GM23338 (cell line): ENCODE measurements at regions not wholly inside any gene's neighbourhood (a gene's known extent, or its start where the extent isn't known, plus 50 kb on each side); places are given as distances from the start of the nearest gene placed in this dataset.

ENCODE experiments used
- ATAC-seq: fragments of 200-7000 bp; cut with Tn5 transposase; 3 replicates; pipeline ENCODE4 v1.9.1; 2020
- DNase-seq: peaks from one replicate; pipeline ENCODE4 v3.0.0-alpha.2; 2015; ENCODE audit warnings: low spot score
- H2AFZ ChIP-seq: fragments of 200-600 bp; sonication (generic); 2 replicates; pipeline ENCODE4 v1.8.0; 2016; ENCODE audit warnings: antibody characterized with exemption, mild to moderate bottlenecking, moderate library complexity
- H3F3A ChIP-seq: fragments of 200-600 bp; sonication (generic); replicated peaks from 2 replicates; pipeline ENCODE4 v1.8.0; 2017; ENCODE audit warnings: antibody characterized with exemption, mixed run types, low read depth
- H3K27ac ChIP-seq: fragments of 200-600 bp; sonication (generic); 2 replicates; pipeline ENCODE4 v1.6.1; 2016; ENCODE audit warnings: low read depth
- H3K27me3 ChIP-seq: fragments of 200-600 bp; sonication (generic); 2 replicates; pipeline ENCODE4 v1.8.0; 2016; ENCODE audit warnings: mild to moderate bottlenecking, mixed run types, moderate library complexity; ENCODE audit not compliant: insufficient read depth
- H3K36me3 ChIP-seq: fragments of 200-600 bp; sonication (generic); 2 replicates; pipeline ENCODE4 v1.8.0; 2016; ENCODE audit warnings: mild to moderate bottlenecking; ENCODE audit not compliant: insufficient read depth
- H3K4me1 ChIP-seq: fragments of 200-600 bp; sonication (generic); 2 replicates; pipeline ENCODE4 v1.8.0; 2016; ENCODE audit warnings: mild to moderate bottlenecking, moderate library complexity; ENCODE audit not compliant: insufficient read depth
- H3K4me2 ChIP-seq: fragments of 200-600 bp; sonication (generic); 2 replicates; pipeline ENCODE4 v1.7.1; 2017; ENCODE audit warnings: mixed run types
- H3K4me3 ChIP-seq: fragments of 200-600 bp; sonication (generic); 2 replicates; pipeline ENCODE4 v1.6.1; 2016; ENCODE audit warnings: mixed run types
- H3K79me2 ChIP-seq: fragments of 200-600 bp; sonication (generic); replicated peaks from 2 replicates; pipeline ENCODE4 v1.8.0; 2017; ENCODE audit warnings: mild to moderate bottlenecking; ENCODE audit not compliant: insufficient read depth
- H3K9me2 ChIP-seq: fragments of 200-600 bp; sonication (generic); 2 replicates; pipeline ENCODE4 v1.8.0; 2017; ENCODE audit not compliant: insufficient read depth
- H4K20me1 ChIP-seq: fragments of 200-600 bp; sonication (generic); replicated peaks from 2 replicates; pipeline ENCODE4 v1.8.0; 2017; ENCODE audit warnings: mild to moderate bottlenecking; ENCODE audit not compliant: insufficient read depth
- H3K27ac Mint-ChIP-seq: 2 replicates; pipeline ENCODE4 v1.8.0; 2020; ENCODE audit warnings: inconsistent platforms, mild to moderate bottlenecking, moderate library complexity, mixed read lengths
- H3K27me3 Mint-ChIP-seq: 3 replicates; pipeline ENCODE4 v1.8.0; 2022; ENCODE audit warnings: low read depth, mild to moderate bottlenecking, moderate library complexity, mixed read lengths, inconsistent platforms; ENCODE audit not compliant: insufficient read depth, poor library complexity
- H3K36me3 Mint-ChIP-seq: 3 replicates; pipeline ENCODE4 v1.8.0; 2021; ENCODE audit warnings: low read depth, mild to moderate bottlenecking, inconsistent platforms, moderate library complexity, mixed read lengths
- H3K4me1 Mint-ChIP-seq: 3 replicates; pipeline ENCODE4 v1.8.0; 2020; ENCODE audit warnings: mild to moderate bottlenecking, inconsistent platforms, mixed read lengths
- H3K4me3 Mint-ChIP-seq: 3 replicates; pipeline ENCODE4 v1.8.0; 2021; ENCODE audit warnings: moderate library complexity, mild to moderate bottlenecking, inconsistent platforms, mixed read lengths
- H3K9me3 Mint-ChIP-seq: 3 replicates; pipeline ENCODE4 v1.8.0; 2020; ENCODE audit warnings: moderate library complexity, mild to moderate bottlenecking, inconsistent platforms, mixed read lengths
- CREB1 ChIP-seq: fragments of 250-450 bp; sonication (Bioruptor Pico); IDR thresholded peaks from 2 replicates; pipeline ENCODE4 v1.5.0; 2020; ENCODE audit warnings: low read depth, mild to moderate bottlenecking, moderate library complexity
- EZH2 ChIP-seq: fragments of 200-600 bp; sonication (generic); IDR thresholded peaks from one replicate; pipeline ENCODE4 v1.8.0; 2017; ENCODE audit warnings: antibody characterized with exemption, mild to moderate bottlenecking, low read depth; ENCODE audit not compliant: unreplicated experiment
- EZH2phosphoT487 ChIP-seq: fragments of 200-600 bp; sonication (generic); IDR thresholded peaks from one replicate; pipeline ENCODE4 v1.8.1; 2018; ENCODE audit warnings: antibody characterized with exemption; ENCODE audit not compliant: unreplicated experiment
- JUNB ChIP-seq: IDR thresholded peaks from one replicate; pipeline ENCODE4 v1.6.1; 2016; ENCODE audit warnings: antibody characterized with exemption; ENCODE audit not compliant: unreplicated experiment
- NANOG ChIP-seq: IDR thresholded peaks from 2 replicates; pipeline ENCODE4 v1.6.1; 2016; ENCODE audit warnings: antibody characterized with exemption, borderline replicate concordance
- POLR2AphosphoS5 ChIP-seq: IDR thresholded peaks from 2 replicates; pipeline ENCODE4 v1.6.1; 2016; ENCODE audit warnings: antibody characterized with exemption, low read depth
- STAT1 ChIP-seq: IDR thresholded peaks from one replicate; pipeline ENCODE4 v1.6.1; 2016; ENCODE audit warnings: antibody characterized with exemption; ENCODE audit not compliant: unreplicated experiment
- ZNF114 ChIP-seq: fragments of 250-450 bp; sonication (Bioruptor Pico); IDR thresholded peaks from 2 replicates; pipeline ENCODE4 v1.5.0; 2020; ENCODE audit warnings: mild to moderate bottlenecking, moderate library complexity
- ZNF331 ChIP-seq: fragments of 250-450 bp; sonication (Bioruptor Pico); IDR thresholded peaks from 2 replicates; pipeline ENCODE4 v1.5.0; 2020; ENCODE audit warnings: low read depth, mild to moderate bottlenecking, moderate library complexity
- TF ChIP-seq, protein P1 (sequence below): IDR thresholded peaks from one replicate; pipeline ENCODE4 v1.6.1; 2018; ENCODE audit warnings: antibody characterized with exemption; ENCODE audit not compliant: unreplicated experiment
- TF ChIP-seq, protein P2 (sequence below): fragments of 250-450 bp; sonication (Bioruptor Pico); IDR thresholded peaks from 2 replicates; pipeline ENCODE4 v1.5.0; 2020; ENCODE audit warnings: mild to moderate bottlenecking, moderate library complexity
- TF ChIP-seq, protein P3 (sequence below): IDR thresholded peaks from 2 replicates; pipeline ENCODE4 v1.6.1; 2016; ENCODE audit warnings: antibody characterized with exemption
- TF ChIP-seq, protein P4 (sequence below), 2 experiments: fragments of 200-600 bp in 1 of 2; sonication (generic) in 1 of 2; conservative IDR thresholded peaks; 2 replicates each; pipeline versions ENCODE4 v1.5.1 to v1.6.1; 2016 to 2017; ENCODE audit warnings: antibody characterized with exemption in 2 of 2, low read depth in 2 of 2, mild to moderate bottlenecking in 2 of 2, moderate library complexity in 1 of 2

DNA sequence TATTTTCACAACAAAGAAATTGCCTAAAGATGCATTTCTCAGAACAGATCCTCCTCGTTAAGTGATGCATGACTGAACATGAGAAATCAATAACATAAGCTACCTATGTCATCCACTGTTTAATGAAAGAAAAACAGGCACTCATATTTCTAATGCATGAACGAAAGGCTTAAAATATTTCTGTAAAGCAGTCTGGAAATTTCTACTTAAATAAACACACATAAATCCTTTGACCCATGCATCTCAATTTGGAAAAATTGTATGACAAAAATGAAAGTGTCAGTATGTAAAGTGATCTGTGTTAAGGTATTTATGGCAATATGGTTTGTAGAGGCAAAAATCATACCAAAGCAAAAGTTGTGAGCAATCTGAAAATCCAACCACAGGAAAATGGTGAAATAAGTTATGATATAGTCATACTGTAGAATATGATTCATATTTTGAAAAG, 399.2 kb upstream of the GRAMD2B start:
- H3K4me1 Mint-ChIP-seq = peaks cover 5% of the 10 kb centered on the region; the same call in 2 of the 3 replicates
- Histone ChIP-seq H3K4me1 (peaks cover 6% of the 10 kb centered on the region; the same call in 1 of the 2 replicates), H3K36me3 (no peaks in the 10 kb centered on the region; the same call in 1 of the 2 replicates), H3K4me3 (no peak overlapping the region), H3K27ac (no peak overlapping the region), H3K79me2 (no peaks in the 10 kb centered on the region), H2AFZ (no peak overlapping the region), H3F3A (no peaks in the 10 kb centered on the region), H3K27me3 (no peaks in the 10 kb centered on the region), H3K9me2 (peaks cover 10% of the 10 kb centered on the region), H3K4me2 (no peak overlapping the region), H4K20me1 (no peaks in the 10 kb centered on the region)
- H3K4me3 Mint-ChIP-seq = no peak overlapping the region
- TF ChIP-seq NANOG = no peak
- no peak for TF ChIP-seq EZH2phosphoT487
- TF ChIP-seq, protein P1, sequence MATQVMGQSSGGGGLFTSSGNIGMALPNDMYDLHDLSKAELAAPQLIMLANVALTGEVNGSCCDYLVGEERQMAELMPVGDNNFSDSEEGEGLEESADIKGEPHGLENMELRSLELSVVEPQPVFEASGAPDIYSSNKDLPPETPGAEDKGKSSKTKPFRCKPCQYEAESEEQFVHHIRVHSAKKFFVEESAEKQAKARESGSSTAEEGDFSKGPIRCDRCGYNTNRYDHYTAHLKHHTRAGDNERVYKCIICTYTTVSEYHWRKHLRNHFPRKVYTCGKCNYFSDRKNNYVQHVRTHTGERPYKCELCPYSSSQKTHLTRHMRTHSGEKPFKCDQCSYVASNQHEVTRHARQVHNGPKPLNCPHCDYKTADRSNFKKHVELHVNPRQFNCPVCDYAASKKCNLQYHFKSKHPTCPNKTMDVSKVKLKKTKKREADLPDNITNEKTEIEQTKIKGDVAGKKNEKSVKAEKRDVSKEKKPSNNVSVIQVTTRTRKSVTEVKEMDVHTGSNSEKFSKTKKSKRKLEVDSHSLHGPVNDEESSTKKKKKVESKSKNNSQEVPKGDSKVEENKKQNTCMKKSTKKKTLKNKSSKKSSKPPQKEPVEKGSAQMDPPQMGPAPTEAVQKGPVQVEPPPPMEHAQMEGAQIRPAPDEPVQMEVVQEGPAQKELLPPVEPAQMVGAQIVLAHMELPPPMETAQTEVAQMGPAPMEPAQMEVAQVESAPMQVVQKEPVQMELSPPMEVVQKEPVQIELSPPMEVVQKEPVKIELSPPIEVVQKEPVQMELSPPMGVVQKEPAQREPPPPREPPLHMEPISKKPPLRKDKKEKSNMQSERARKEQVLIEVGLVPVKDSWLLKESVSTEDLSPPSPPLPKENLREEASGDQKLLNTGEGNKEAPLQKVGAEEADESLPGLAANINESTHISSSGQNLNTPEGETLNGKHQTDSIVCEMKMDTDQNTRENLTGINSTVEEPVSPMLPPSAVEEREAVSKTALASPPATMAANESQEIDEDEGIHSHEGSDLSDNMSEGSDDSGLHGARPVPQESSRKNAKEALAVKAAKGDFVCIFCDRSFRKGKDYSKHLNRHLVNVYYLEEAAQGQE = no peak
- TF ChIP-seq STAT1 = no peak
- TF ChIP-seq, protein P2, sequence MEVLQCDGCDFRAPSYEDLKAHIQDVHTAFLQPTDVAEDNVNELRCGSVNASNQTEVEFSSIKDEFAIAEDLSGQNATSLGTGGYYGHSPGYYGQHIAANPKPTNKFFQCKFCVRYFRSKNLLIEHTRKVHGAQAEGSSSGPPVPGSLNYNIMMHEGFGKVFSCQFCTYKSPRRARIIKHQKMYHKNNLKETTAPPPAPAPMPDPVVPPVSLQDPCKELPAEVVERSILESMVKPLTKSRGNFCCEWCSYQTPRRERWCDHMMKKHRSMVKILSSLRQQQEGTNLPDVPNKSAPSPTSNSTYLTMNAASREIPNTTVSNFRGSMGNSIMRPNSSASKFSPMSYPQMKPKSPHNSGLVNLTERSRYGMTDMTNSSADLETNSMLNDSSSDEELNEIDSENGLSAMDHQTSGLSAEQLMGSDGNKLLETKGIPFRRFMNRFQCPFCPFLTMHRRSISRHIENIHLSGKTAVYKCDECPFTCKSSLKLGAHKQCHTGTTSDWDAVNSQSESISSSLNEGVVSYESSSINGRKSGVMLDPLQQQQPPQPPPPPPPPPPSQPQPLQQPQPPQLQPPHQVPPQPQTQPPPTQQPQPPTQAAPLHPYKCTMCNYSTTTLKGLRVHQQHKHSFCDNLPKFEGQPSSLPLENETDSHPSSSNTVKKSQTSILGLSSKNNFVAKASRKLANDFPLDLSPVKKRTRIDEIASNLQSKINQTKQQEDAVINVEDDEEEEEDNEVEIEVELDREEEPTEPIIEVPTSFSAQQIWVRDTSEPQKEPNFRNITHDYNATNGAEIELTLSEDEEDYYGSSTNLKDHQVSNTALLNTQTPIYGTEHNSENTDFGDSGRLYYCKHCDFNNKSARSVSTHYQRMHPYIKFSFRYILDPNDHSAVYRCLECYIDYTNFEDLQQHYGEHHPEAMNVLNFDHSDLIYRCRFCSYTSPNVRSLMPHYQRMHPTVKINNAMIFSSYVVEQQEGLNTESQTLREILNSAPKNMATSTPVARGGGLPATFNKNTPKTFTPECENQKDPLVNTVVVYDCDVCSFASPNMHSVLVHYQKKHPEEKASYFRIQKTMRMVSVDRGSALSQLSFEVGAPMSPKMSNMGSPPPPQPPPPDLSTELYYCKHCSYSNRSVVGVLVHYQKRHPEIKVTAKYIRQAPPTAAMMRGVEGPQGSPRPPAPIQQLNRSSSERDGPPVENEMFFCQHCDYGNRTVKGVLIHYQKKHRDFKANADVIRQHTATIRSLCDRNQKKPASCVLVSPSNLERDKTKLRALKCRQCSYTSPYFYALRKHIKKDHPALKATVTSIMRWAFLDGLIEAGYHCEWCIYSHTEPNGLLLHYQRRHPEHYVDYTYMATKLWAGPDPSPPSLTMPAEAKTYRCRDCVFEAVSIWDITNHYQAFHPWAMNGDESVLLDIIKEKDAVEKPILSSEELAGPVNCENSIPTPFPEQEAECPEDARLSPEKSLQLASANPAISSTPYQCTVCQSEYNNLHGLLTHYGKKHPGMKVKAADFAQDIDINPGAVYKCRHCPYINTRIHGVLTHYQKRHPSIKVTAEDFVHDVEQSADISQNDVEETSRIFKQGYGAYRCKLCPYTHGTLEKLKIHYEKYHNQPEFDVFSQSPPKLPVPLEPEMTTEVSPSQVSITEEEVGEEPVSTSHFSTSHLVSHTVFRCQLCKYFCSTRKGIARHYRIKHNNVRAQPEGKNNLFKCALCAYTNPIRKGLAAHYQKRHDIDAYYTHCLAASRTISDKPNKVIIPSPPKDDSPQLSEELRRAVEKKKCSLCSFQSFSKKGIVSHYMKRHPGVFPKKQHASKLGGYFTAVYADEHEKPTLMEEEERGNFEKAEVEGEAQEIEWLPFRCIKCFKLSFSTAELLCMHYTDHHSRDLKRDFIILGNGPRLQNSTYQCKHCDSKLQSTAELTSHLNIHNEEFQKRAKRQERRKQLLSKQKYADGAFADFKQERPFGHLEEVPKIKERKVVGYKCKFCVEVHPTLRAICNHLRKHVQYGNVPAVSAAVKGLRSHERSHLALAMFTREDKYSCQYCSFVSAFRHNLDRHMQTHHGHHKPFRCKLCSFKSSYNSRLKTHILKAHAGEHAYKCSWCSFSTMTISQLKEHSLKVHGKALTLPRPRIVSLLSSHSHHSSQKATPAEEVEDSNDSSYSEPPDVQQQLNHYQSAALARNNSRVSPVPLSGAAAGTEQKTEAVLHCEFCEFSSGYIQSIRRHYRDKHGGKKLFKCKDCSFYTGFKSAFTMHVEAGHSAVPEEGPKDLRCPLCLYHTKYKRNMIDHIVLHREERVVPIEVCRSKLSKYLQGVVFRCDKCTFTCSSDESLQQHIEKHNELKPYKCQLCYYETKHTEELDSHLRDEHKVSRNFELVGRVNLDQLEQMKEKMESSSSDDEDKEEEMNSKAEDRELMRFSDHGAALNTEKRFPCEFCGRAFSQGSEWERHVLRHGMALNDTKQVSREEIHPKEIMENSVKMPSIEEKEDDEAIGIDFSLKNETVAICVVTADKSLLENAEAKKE (CRISPR knock-in tag) = no peak
- no peak for TF ChIP-seq CREB1
- no peak for TF ChIP-seq EZH2
- TF ChIP-seq POLR2AphosphoS5 = no peak
- TF ChIP-seq, protein P3, sequence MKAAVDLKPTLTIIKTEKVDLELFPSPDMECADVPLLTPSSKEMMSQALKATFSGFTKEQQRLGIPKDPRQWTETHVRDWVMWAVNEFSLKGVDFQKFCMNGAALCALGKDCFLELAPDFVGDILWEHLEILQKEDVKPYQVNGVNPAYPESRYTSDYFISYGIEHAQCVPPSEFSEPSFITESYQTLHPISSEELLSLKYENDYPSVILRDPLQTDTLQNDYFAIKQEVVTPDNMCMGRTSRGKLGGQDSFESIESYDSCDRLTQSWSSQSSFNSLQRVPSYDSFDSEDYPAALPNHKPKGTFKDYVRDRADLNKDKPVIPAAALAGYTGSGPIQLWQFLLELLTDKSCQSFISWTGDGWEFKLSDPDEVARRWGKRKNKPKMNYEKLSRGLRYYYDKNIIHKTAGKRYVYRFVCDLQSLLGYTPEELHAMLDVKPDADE = no peak
- TF ChIP-seq ZNF331 (CRISPR knock-in tag) = no peak
- TF ChIP-seq JUNB = no peak
- no peak for TF ChIP-seq ZNF114 (CRISPR knock-in tag)
- TF ChIP-seq, protein P4, sequence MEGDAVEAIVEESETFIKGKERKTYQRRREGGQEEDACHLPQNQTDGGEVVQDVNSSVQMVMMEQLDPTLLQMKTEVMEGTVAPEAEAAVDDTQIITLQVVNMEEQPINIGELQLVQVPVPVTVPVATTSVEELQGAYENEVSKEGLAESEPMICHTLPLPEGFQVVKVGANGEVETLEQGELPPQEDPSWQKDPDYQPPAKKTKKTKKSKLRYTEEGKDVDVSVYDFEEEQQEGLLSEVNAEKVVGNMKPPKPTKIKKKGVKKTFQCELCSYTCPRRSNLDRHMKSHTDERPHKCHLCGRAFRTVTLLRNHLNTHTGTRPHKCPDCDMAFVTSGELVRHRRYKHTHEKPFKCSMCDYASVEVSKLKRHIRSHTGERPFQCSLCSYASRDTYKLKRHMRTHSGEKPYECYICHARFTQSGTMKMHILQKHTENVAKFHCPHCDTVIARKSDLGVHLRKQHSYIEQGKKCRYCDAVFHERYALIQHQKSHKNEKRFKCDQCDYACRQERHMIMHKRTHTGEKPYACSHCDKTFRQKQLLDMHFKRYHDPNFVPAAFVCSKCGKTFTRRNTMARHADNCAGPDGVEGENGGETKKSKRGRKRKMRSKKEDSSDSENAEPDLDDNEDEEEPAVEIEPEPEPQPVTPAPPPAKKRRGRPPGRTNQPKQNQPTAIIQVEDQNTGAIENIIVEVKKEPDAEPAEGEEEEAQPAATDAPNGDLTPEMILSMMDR (conservative IDR thresholded peaks at IDR 0.05; ENCODE audit: low read depth in 2 of 2) = no peak
- H3K27me3 Mint-ChIP-seq = peaks cover 3% of the 10 kb centered on the region
- ATAC-seq (no peak), DNase-seq (no peak)
- H3K9me3 Mint-ChIP-seq = peaks cover 20% of the 10 kb centered on the region
- H3K27ac Mint-ChIP-seq = no peak overlapping the region
- peaks cover 30% of the 10 kb centered on the region for H3K36me3 Mint-ChIP-seq
